ENCODE measurements at regions not wholly inside any gene's neighbourhood (a gene's known extent, or its start where the extent isn't known, plus 50 kb on each side); places are given as distances from the start of the nearest gene placed in this dataset.

GRCh38 chr14:51539571-51540037 lies 112.1 kb upstream of the FRMD6 start:
- DNase-seq (ENCODE audit: low read depth, low spot score), result no peak
- H3K36me3 ChIP-seq (ENCODE audit: insufficient read depth, low read length), result no peaks in the 10 kb centered on the region
- TF ChIP-seq EZH2 (IDR thresholded peaks at IDR 0.05) (no peak), FOXP2 (optimal IDR thresholded peaks at IDR 0.05; ENCODE audit: control extremely low read depth, extremely low read length, insufficient read depth) (no peak), POLR2AphosphoS5 (IDR thresholded peaks at IDR 0.05; ENCODE audit: borderline replicate concordance, low read depth, low read length) (no peak)
- H3K9ac ChIP-seq (ENCODE audit: insufficient read length), result no peak overlapping the region
- peaks cover 3% of the 10 kb centered on the region; the same call in 1 of the 2 replicates for H3K9me3 ChIP-seq (ENCODE audit: low read depth, low read length)
- H3K4me3 ChIP-seq, result no peak overlapping the region
- H3K27ac ChIP-seq, result no peak overlapping the region

DNA sequence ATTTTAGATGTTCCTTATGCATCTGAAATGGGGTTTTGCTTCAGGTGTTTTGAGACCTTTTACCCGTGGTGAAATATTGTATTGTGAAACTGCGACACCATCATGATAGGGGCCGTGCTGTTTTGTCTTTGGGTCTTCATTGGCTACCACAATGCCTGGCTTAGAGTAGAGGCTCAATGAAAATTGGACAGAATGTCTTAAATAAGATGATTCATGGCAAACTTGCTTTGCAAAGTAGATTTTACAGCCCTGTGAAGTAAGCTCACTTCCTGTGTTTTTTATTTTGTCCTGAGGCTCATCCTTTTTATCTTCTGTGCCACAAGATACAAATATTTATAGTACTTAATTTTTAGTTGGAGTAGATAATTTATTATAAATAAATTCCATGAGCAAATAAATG lies 111.3 kb upstream of the FRMD6 start:
- no peaks in the 10 kb centered on the region for H3K36me3 ChIP-seq (ENCODE audit: insufficient read depth, low read length)
- H3K27ac ChIP-seq, result no peak overlapping the region; the same call in 1 of the 2 replicates
- no peak for DNase-seq (ENCODE audit: low read depth, low spot score)
- no peak overlapping the region for H3K9ac ChIP-seq (ENCODE audit: insufficient read length)
- TF ChIP-seq FOXP2 (optimal IDR thresholded peaks at IDR 0.05; ENCODE audit: control extremely low read depth, extremely low read length, insufficient read depth), result no peak
- TF ChIP-seq EZH2 (IDR thresholded peaks at IDR 0.05), result no peak
- TF ChIP-seq POLR2AphosphoS5 (IDR thresholded peaks at IDR 0.05; ENCODE audit: borderline replicate concordance, low read depth, low read length), result no peak; the same call in 1 of the 2 replicates
- peak overlapping the region; percentile 34 for H3K4me3 ChIP-seq
- peaks cover 2% of the 10 kb centered on the region; the same call in 1 of the 2 replicates for H3K9me3 ChIP-seq (ENCODE audit: low read depth, low read length)

- H3K4me3 ChIP-seq, result no peak overlapping the region
- no peak for TF ChIP-seq POLR2AphosphoS5 (IDR thresholded peaks at IDR 0.05; ENCODE audit: borderline replicate concordance, low read depth, low read length)
- TF ChIP-seq EZH2 (IDR thresholded peaks at IDR 0.05), result no peak
- TF ChIP-seq FOXP2 (optimal IDR thresholded peaks at IDR 0.05; ENCODE audit: control extremely low read depth, extremely low read length, insufficient read depth), result no peak
- H3K27ac ChIP-seq, result no peak overlapping the region
- H3K9me3 ChIP-seq (ENCODE audit: low read depth, low read length), result no peaks in the 10 kb centered on the region
- DNase-seq (ENCODE audit: low read depth, low spot score), result no peak
- no peak overlapping the region for H3K9ac ChIP-seq (ENCODE audit: insufficient read length)
- no peaks in the 10 kb centered on the region for H3K36me3 ChIP-seq (ENCODE audit: insufficient read depth, low read length)
Observed at GRCh38 chr14:51544471-51544870, 107.2 kb upstream of the FRMD6 start.

- no peak for TF ChIP-seq FOXP2 (optimal IDR thresholded peaks at IDR 0.05; ENCODE audit: control extremely low read depth, extremely low read length, insufficient read depth)
- TF ChIP-seq EZH2 (IDR thresholded peaks at IDR 0.05), result no peak
- TF ChIP-seq POLR2AphosphoS5 (IDR thresholded peaks at IDR 0.05; ENCODE audit: borderline replicate concordance, low read depth, low read length), result no peak
- Histone ChIP-seq H3K9ac (ENCODE audit: insufficient read length) (no peak overlapping the region), H3K27ac (no peak overlapping the region), H3K36me3 (ENCODE audit: insufficient read depth, low read length) (no peaks in the 10 kb centered on the region), H3K9me3 (ENCODE audit: low read depth, low read length) (no peaks in the 10 kb centered on the region), H3K4me3 (no peak overlapping the region)
- DNase-seq (ENCODE audit: low read depth, low spot score), result no peak
Observed at GRCh38 chr14:51544901-51545300, 106.8 kb upstream of the FRMD6 start.

- no peak for TF ChIP-seq POLR2AphosphoS5 (IDR thresholded peaks at IDR 0.05; ENCODE audit: borderline replicate concordance, low read depth, low read length)
- no peak for TF ChIP-seq FOXP2 (optimal IDR thresholded peaks at IDR 0.05; ENCODE audit: control extremely low read depth, extremely low read length, insufficient read depth)
- no peak for TF ChIP-seq EZH2 (IDR thresholded peaks at IDR 0.05)
- no peak overlapping the region for H3K27ac ChIP-seq
- no peaks in the 10 kb centered on the region for H3K36me3 ChIP-seq (ENCODE audit: insufficient read depth, low read length)
- H3K9ac ChIP-seq (ENCODE audit: insufficient read length), result no peak overlapping the region
- no peaks in the 10 kb centered on the region for H3K9me3 ChIP-seq (ENCODE audit: low read depth, low read length)
- H3K4me3 ChIP-seq, result no peak overlapping the region
- no peak for DNase-seq (ENCODE audit: low read depth, low spot score)
Observed at GRCh38 chr14:51545396-51545795, 106.3 kb upstream of the FRMD6 start.

GRCh38 chr14:51546099-51546498 lies 105.6 kb upstream of the FRMD6 start:
- no peak for DNase-seq (ENCODE audit: low read depth, low spot score)
- no peaks in the 10 kb centered on the region for H3K9me3 ChIP-seq (ENCODE audit: low read depth, low read length)
- TF ChIP-seq FOXP2 (optimal IDR thresholded peaks at IDR 0.05; ENCODE audit: control extremely low read depth, extremely low read length, insufficient read depth) (no peak), EZH2 (IDR thresholded peaks at IDR 0.05) (no peak), POLR2AphosphoS5 (IDR thresholded peaks at IDR 0.05; ENCODE audit: borderline replicate concordance, low read depth, low read length) (no peak)
- no peak overlapping the region for H3K4me3 ChIP-seq
- H3K9ac ChIP-seq (ENCODE audit: insufficient read length), result no peak overlapping the region
- H3K36me3 ChIP-seq (ENCODE audit: insufficient read depth, low read length), result no peaks in the 10 kb centered on the region
- no peak overlapping the region for H3K27ac ChIP-seq

DNA sequence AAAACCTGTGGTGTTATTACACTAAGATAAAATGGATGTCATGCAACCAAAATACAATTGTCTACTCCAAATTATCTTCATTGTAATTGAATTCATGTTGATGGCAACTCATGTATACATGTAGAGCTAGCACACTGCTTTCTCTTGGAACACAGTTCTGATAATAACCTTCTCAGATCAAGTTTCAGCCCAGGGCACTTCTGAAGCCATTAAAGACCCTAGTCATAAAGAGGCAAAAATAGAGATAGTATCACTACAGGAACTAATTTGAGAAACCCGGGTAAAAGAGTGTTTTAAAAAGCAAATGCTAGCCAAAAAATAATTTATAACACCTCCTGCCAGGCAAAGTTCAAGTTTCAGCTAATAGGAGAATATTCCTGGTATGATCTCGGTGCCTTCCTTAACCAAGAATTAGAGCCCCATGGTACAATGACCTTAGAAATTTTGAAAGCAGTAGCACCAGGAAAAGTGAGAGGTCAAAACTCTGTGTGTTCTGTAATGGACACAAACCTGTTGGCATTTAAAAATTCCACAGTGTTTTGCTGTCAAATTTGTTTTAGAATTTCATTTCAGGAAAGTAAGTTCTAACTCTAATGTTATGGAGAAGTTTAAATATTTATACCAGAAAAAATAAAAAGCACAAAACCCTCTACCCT lies 105.0 kb upstream of the FRMD6 start:
- no peak for DNase-seq (ENCODE audit: low read depth, low spot score)
- TF ChIP-seq POLR2AphosphoS5 (IDR thresholded peaks at IDR 0.05; ENCODE audit: borderline replicate concordance, low read depth, low read length) (no peak; the same call in 1 of the 2 replicates), FOXP2 (optimal IDR thresholded peaks at IDR 0.05; ENCODE audit: control extremely low read depth, extremely low read length, insufficient read depth) (no peak), EZH2 (IDR thresholded peaks at IDR 0.05) (no peak)
- Histone ChIP-seq H3K9ac (ENCODE audit: insufficient read length) (no peak overlapping the region), H3K27ac (no peak overlapping the region), H3K36me3 (ENCODE audit: insufficient read depth, low read length) (no peaks in the 10 kb centered on the region), H3K9me3 (ENCODE audit: low read depth, low read length) (no peaks in the 10 kb centered on the region), H3K4me3 (no peak overlapping the region)

- DNase-seq (ENCODE audit: low read depth, low spot score), result no peak
- no peak for TF ChIP-seq FOXP2 (optimal IDR thresholded peaks at IDR 0.05; ENCODE audit: control extremely low read depth, extremely low read length, insufficient read depth)
- Histone ChIP-seq H3K9ac (ENCODE audit: insufficient read length) (no peak overlapping the region), H3K4me3 (no peak overlapping the region), H3K27ac (no peak overlapping the region), H3K36me3 (ENCODE audit: insufficient read depth, low read length) (no peaks in the 10 kb centered on the region), H3K9me3 (ENCODE audit: low read depth, low read length) (no peaks in the 10 kb centered on the region)
Observed at GRCh38 chr14:51547260-51547659, 104.5 kb upstream of the FRMD6 start.

- Histone ChIP-seq H3K27ac (no peak overlapping the region), H3K36me3 (ENCODE audit: insufficient read depth, low read length) (no peaks in the 10 kb centered on the region), H3K4me3 (no peak overlapping the region), H3K9me3 (ENCODE audit: low read depth, low read length) (no peaks in the 10 kb centered on the region), H3K9ac (ENCODE audit: insufficient read length) (no peak overlapping the region)
- TF ChIP-seq FOXP2 (optimal IDR thresholded peaks at IDR 0.05; ENCODE audit: control extremely low read depth, extremely low read length, insufficient read depth), result no peak
- TF ChIP-seq POLR2AphosphoS5 (IDR thresholded peaks at IDR 0.05; ENCODE audit: borderline replicate concordance, low read depth, low read length), result no peak
- TF ChIP-seq EZH2 (IDR thresholded peaks at IDR 0.05), result no peak
- DNase-seq (ENCODE audit: low read depth, low spot score), result no peak
Observed at GRCh38 chr14:51547701-51548100, 104.0 kb upstream of the FRMD6 start.
